Small intestine (tissue), 7 donors: ENCODE measurements at regions not wholly inside any gene's neighbourhood (a gene's known extent, or its start where the extent isn't known, plus 50 kb on each side); places are given as distances from the start of the nearest gene placed in this dataset.

Experiments used
- DNase-seq, 2 donors: peaks; one replicate each; pipeline versions ENCODE4 v3.0.0 to v3.0.0-alpha.2; 2013
- FAIRE-seq: peaks from 2 replicates; lab custom pipeline; 2012; peaks lifted over from hg19 to GRCh38; lab: Jason Lieb, UNC
- H3K27ac ChIP-seq, 3 donors: one replicate each; pipeline ENCODE4 v1.5.1; 2013; ENCODE audit warnings: low read length in 2 of 3, mild to moderate bottlenecking in 2 of 3, control low read depth in 1 of 3, inconsistent platforms in 1 of 3, low read depth in 1 of 3, moderate library complexity in 1 of 3
- H3K27me3 ChIP-seq, 3 donors: one replicate each; pipeline ENCODE4 v1.6.1; 2013; ENCODE audit warnings: low read length in 3 of 3, inconsistent platforms in 1 of 3; ENCODE audit not compliant: control insufficient read depth in 3 of 3, insufficient read depth in 3 of 3
- H3K36me3 ChIP-seq, 3 donors: one replicate each; pipeline ENCODE4 v1.6.1; 2013; ENCODE audit warnings: low read length in 3 of 3, inconsistent platforms in 1 of 3, low read depth in 1 of 3, mild to moderate bottlenecking in 1 of 3, moderate library complexity in 1 of 3; ENCODE audit not compliant: control insufficient read depth in 3 of 3, insufficient read depth in 2 of 3
- H3K4me1 ChIP-seq, 3 donors: one replicate each; pipeline ENCODE4 v1.6.1; 2013; ENCODE audit warnings: low read length in 2 of 3, inconsistent platforms in 1 of 3, low read depth in 1 of 3, mild to moderate bottlenecking in 1 of 3, moderate library complexity in 1 of 3; ENCODE audit not compliant: control insufficient read depth in 3 of 3, insufficient read depth in 2 of 3
- H3K4me3 ChIP-seq, 3 donors: one replicate each; pipeline ENCODE4 v1.5.1; 2013; ENCODE audit warnings: low read length in 3 of 3, control low read depth in 1 of 3, inconsistent platforms in 1 of 3, low read depth in 1 of 3, mild to moderate bottlenecking in 1 of 3, moderate library complexity in 1 of 3
- H3K9me3 ChIP-seq, 2 donors: one replicate each; pipeline ENCODE4 v1.6.1; 2013; ENCODE audit warnings: low read depth in 1 of 2, low read length in 1 of 2; ENCODE audit not compliant: control insufficient read depth in 2 of 2, insufficient read depth in 1 of 2
- WGBS, 3 donors: extraction: QIAGEN DNeasy Blood & Tissue Kit; methylation state at CpG; one replicate each; pipeline ENCODE4 v1.1.7; 2013; 5-methylcytosine and 5-hydroxymethylcytosine counted together
- donor health status: healthy with polysubstance abuse.
- donor health status: control.
- donor health status: control.
- donor health status: Bipolar disorder and iron deficiency.
- donor health status: healthy.

- H3K4me1 ChIP-seq: peaks cover 0 to 5% (median 0%) of the 10 kb centered on the region in 3 donors
- no peak overlapping the region for H3K4me3 ChIP-seq
- no peak overlapping the region for H3K27ac ChIP-seq
- WGBS, 3 donors: 75 to 91% (median 90%) methylated on average over 2 of the region's 2 CpGs
- no peaks in the 10 kb centered on the region for H3K36me3 ChIP-seq
- DNase-seq: no peak
- no peak for FAIRE-seq
- H3K27me3 ChIP-seq: no peaks in the 10 kb centered on the region
- no peaks in the 10 kb centered on the region for H3K9me3 ChIP-seq
These were observed 297.9 kb upstream of the KLF6 start for GRCh38 chr10:4082861-4083260.

GRCh38 chr10:4081685-4082111, 296.7 kb upstream of the KLF6 start:
- H3K27me3 ChIP-seq: no peaks in the 10 kb centered on the region
- peaks cover 0 to 5% (median 0%) of the 10 kb centered on the region in 3 donors for H3K4me1 ChIP-seq
- FAIRE-seq: no peak
- WGBS, 3 donors: 69 to 79% (median 72%) methylated on average over 5 of the region's 5 CpGs
- no peaks in the 10 kb centered on the region for H3K36me3 ChIP-seq
- H3K4me3 ChIP-seq: no peak overlapping the region
- peak overlapping the region in 1 of 3 donors; percentile 24 for H3K27ac ChIP-seq
- DNase-seq: no peak
- H3K9me3 ChIP-seq: no peaks in the 10 kb centered on the region

GRCh38 chr10:4080225-4080805, 295.3 kb upstream of the KLF6 start:
- peak overlapping the region in 1 of 3 donors; percentile 75 for H3K27ac ChIP-seq
- no peaks in the 10 kb centered on the region for H3K36me3 ChIP-seq
- DNase-seq: no peak
- no peaks in the 10 kb centered on the region for H3K27me3 ChIP-seq
- no peak for FAIRE-seq
- 84 to 91% (median 88%) methylated on average over 7 of the region's 7 CpGs for WGBS, 3 donors
- no peaks in the 10 kb centered on the region for H3K9me3 ChIP-seq
- no peak overlapping the region for H3K4me3 ChIP-seq
- peaks cover 0 to 5% (median 0%) of the 10 kb centered on the region in 3 donors for H3K4me1 ChIP-seq

GRCh38 chr10:4079803-4080202, 294.8 kb upstream of the KLF6 start:
- no peaks in the 10 kb centered on the region for H3K9me3 ChIP-seq
- peaks cover 0 to 5% (median 2%) of the 10 kb centered on the region in 3 donors for H3K4me1 ChIP-seq
- DNase-seq: no peak
- H3K27ac ChIP-seq: peak overlapping the region in 1 of 3 donors; percentile 67
- no peak overlapping the region for H3K4me3 ChIP-seq
- FAIRE-seq: no peak
- WGBS, 3 donors: 75 to 87% (median 85%) methylated on average over 5 of the region's 5 CpGs
- H3K27me3 ChIP-seq: no peaks in the 10 kb centered on the region
- H3K36me3 ChIP-seq: no peaks in the 10 kb centered on the region

GRCh38 chr10:4077804-4078203, 292.8 kb upstream of the KLF6 start:
- DNase-seq (no peak), FAIRE-seq (no peak)
- Histone ChIP-seq H3K9me3 (no peaks in the 10 kb centered on the region), H3K27ac (no peak overlapping the region), H3K4me3 (no peak overlapping the region), H3K27me3 (no peaks in the 10 kb centered on the region), H3K36me3 (no peaks in the 10 kb centered on the region), H3K4me1 (peaks cover 0 to 3% (median 0%) of the 10 kb centered on the region in 3 donors)
- 90 to 96% (median 94%) methylated on average over 3 of the region's 3 CpGs for WGBS, 3 donors

DNA sequence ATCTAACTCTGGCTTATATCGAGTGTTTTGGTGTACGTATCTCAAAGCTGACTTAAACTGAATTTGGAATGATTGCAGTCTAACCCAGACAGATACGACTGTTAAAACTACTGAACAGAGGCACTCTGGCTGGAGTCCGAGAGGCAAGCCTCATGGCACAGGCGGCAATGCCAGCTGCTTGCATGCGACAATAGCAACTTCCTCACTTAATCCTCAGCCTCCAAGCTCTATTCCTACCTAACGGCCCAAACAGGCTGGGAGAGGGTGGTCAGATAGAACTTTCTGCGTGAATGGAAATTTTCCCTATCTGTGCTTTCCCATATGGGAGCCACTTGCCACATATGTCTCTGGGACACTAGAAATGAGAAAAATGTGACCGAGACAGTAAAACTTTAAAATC, 292.0 kb upstream of the KLF6 start:
- no peak overlapping the region for H3K4me3 ChIP-seq
- FAIRE-seq (no peak), DNase-seq (no peak)
- 93 to 96% (median 96%) methylated on average over 9 of the region's 9 CpGs for WGBS, 3 donors
- H3K27me3 ChIP-seq: no peaks in the 10 kb centered on the region
- no peak overlapping the region for H3K27ac ChIP-seq
- H3K4me1 ChIP-seq: peaks cover 0 to 3% (median 0%) of the 10 kb centered on the region in 3 donors
- H3K9me3 ChIP-seq: no peaks in the 10 kb centered on the region
- H3K36me3 ChIP-seq: no peaks in the 10 kb centered on the region

GRCh38 chr10:4075443-4075842, 290.4 kb upstream of the KLF6 start:
- Histone ChIP-seq H3K36me3 (no peaks in the 10 kb centered on the region), H3K9me3 (no peaks in the 10 kb centered on the region), H3K27me3 (no peaks in the 10 kb centered on the region), H3K4me3 (no peak overlapping the region), H3K4me1 (peaks cover 0 to 3% (median 0%) of the 10 kb centered on the region in 3 donors), H3K27ac (no peak overlapping the region)
- DNase-seq (no peak), FAIRE-seq (no peak)
- 86 to 94% (median 92%) methylated on average over 7 of the region's 7 CpGs for WGBS, 3 donors

DNA sequence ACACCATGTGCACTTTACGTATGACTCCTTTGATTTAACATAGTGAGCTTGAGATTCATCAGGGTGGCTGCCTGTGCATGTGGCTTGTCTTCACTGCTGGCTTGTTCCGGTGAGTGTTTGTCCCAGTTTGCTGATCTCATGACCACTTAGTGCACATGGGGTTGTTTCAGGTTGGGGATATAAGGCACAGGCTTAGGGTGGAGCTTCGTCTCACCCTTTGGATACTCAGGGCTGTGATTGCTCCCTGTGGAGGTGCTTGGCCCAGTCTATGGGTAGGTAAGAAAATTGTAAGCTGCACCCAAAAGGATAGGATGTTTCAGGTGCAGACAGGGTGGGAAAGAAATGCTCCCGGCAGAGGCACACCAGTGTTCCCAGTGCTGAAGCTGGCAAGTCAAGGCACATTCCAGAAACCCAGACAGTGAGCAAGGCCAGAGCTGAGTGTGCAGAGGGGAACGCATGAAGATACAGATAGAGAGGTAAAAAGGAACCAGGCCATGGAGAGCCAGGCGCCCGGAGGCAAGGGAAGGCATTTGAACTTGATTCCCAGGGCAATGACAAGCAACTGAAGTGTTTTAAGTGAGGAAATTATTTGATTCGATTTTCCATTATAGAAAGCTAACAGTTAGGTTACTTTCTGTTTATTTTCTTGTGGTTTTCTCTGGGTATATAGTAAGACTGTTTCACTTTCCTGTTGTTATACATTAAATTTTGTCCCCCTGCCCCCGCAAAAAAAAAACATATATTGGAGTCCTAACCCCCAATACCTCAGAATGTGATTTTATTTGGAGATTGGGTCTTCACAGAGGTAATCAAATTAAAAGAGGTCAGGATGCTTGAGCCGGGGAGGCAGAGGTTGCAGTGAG, 289.8 kb upstream of the KLF6 start:
- WGBS, 3 donors: 78 to 90% (median 82%) methylated on average over 10 of the region's 10 CpGs
- H3K4me3 ChIP-seq: no peak overlapping the region
- no peak for DNase-seq
- no peaks in the 10 kb centered on the region for H3K9me3 ChIP-seq
- peaks cover 0 to 3% (median 2%) of the 10 kb centered on the region in 3 donors for H3K4me1 ChIP-seq
- peak overlapping the region in 1 of 3 donors; percentile 66 for H3K27ac ChIP-seq
- FAIRE-seq: no peak
- H3K36me3 ChIP-seq: no peaks in the 10 kb centered on the region
- H3K27me3 ChIP-seq: no peaks in the 10 kb centered on the region
